HL-60 (cell line): ENCODE measurements at regions not wholly inside any gene's neighbourhood (a gene's known extent, or its start where the extent isn't known, plus 50 kb on each side); places are given as distances from the start of the nearest gene placed in this dataset.

Experiments used
- GABPA ChIP-seq: IDR thresholded peaks from 2 replicates; pipeline ENCODE4 v1.6.1; 2012; ENCODE audit warnings: low read depth
- POLR2AphosphoS5 ChIP-seq: IDR thresholded peaks from 2 replicates; pipeline ENCODE4 v1.6.1; 2012; ENCODE audit warnings: low read depth
- REST ChIP-seq: IDR thresholded peaks from 2 replicates; pipeline ENCODE4 v1.6.1; 2012; ENCODE audit warnings: low read depth; ENCODE audit not compliant: insufficient replicate concordance
- TF ChIP-seq, protein P1 (sequence below): IDR thresholded peaks from one replicate; pipeline ENCODE4 v1.5.1; 2011; ENCODE audit warnings: low read length, control low read depth, inconsistent platforms; ENCODE audit not compliant: insufficient read depth

- TF ChIP-seq, protein P1, sequence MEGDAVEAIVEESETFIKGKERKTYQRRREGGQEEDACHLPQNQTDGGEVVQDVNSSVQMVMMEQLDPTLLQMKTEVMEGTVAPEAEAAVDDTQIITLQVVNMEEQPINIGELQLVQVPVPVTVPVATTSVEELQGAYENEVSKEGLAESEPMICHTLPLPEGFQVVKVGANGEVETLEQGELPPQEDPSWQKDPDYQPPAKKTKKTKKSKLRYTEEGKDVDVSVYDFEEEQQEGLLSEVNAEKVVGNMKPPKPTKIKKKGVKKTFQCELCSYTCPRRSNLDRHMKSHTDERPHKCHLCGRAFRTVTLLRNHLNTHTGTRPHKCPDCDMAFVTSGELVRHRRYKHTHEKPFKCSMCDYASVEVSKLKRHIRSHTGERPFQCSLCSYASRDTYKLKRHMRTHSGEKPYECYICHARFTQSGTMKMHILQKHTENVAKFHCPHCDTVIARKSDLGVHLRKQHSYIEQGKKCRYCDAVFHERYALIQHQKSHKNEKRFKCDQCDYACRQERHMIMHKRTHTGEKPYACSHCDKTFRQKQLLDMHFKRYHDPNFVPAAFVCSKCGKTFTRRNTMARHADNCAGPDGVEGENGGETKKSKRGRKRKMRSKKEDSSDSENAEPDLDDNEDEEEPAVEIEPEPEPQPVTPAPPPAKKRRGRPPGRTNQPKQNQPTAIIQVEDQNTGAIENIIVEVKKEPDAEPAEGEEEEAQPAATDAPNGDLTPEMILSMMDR = no peak
- TF ChIP-seq POLR2AphosphoS5 (no peak), GABPA (no peak), REST (no peak)
These were observed 168.2 kb upstream of the CADM1 start for GRCh38 chr11:115672412-115672811.
